Esophagus squamous epithelium (tissue), 4 donors: ENCODE measurements at regions not wholly inside any gene's neighbourhood (a gene's known extent, or its start where the extent isn't known, plus 50 kb on each side); places are given as distances from the start of the nearest gene placed in this dataset.

ENCODE experiments used
- POLR2A ChIP-seq, 4 donors: fragments of 450-650 bp; IDR thresholded peaks; one replicate each; pipeline ENCODE4 v1.6.1; 2017; ENCODE audit warnings: antibody characterized with exemption in 4 of 4, mild to moderate bottlenecking in 4 of 4, moderate library complexity in 3 of 4
- TF ChIP-seq, protein P1 (sequence below), 6 experiments: fragments of 450-650 bp in 4 of 6; fragments of 200-600 bp in 2 of 6; sonication (generic) in 2 of 6; IDR thresholded peaks; one replicate each; pipeline ENCODE4 v1.5.1; 2016 to 2019; ENCODE audit warnings: antibody characterized with exemption in 6 of 6, mild to moderate bottlenecking in 4 of 6, moderate library complexity in 4 of 6

DNA sequence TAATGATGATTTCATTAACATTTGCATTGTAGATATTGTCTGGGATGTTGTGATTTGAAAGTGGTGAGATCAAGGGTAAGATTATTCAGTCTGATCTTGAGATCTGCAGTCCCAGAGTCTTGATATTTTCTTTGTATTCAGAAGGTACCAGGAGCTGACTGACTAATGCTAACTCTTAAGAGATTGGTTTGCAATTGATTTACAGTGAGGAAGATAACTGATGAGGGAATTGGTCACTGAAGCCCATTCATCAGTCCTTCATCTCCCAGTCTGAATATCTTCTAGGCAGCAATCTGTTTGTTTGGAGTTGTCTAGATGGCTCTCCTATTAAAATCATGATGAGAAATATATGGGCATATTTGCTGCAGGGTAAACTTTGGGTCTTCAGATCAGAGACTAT is 473.7 kb downstream of the ARL4A start:
- TF ChIP-seq, protein P1, sequence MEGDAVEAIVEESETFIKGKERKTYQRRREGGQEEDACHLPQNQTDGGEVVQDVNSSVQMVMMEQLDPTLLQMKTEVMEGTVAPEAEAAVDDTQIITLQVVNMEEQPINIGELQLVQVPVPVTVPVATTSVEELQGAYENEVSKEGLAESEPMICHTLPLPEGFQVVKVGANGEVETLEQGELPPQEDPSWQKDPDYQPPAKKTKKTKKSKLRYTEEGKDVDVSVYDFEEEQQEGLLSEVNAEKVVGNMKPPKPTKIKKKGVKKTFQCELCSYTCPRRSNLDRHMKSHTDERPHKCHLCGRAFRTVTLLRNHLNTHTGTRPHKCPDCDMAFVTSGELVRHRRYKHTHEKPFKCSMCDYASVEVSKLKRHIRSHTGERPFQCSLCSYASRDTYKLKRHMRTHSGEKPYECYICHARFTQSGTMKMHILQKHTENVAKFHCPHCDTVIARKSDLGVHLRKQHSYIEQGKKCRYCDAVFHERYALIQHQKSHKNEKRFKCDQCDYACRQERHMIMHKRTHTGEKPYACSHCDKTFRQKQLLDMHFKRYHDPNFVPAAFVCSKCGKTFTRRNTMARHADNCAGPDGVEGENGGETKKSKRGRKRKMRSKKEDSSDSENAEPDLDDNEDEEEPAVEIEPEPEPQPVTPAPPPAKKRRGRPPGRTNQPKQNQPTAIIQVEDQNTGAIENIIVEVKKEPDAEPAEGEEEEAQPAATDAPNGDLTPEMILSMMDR (IDR thresholded peaks at IDR 0.05) = no peak
- no peak for TF ChIP-seq POLR2A (IDR thresholded peaks at IDR 0.05)
